A673 (cell line): ENCODE measurements at regions not wholly inside any gene's neighbourhood (a gene's known extent, or its start where the extent isn't known, plus 50 kb on each side); places are given as distances from the start of the nearest gene placed in this dataset.

ENCODE experiments used
- BruUV-seq: library from RNA; stranded (reverse); fragments of 400-500 nt; replicated peaks from 2 replicates; lab custom pipeline; 2021; lab: Mats Ljungman, UMichigan
- CTCF ChIA-PET: fragments of 300-600 bp; sonication (Branson Sonifier 250); formaldehyde crosslinking; loops from one replicate; lab custom pipeline; 2022; ENCODE audit warnings: antibody characterized with exemption; lab: Charles Lee
- POLR2A ChIA-PET: fragments of 300-600 bp; sonication (Branson Sonifier 250); formaldehyde crosslinking; loops from one replicate; lab custom pipeline; 2022; ENCODE audit warnings: antibody characterized with exemption; ENCODE audit not compliant: low non-redundant PET; lab: Charles Lee
- DNase-seq: peaks from one replicate; pipeline ENCODE4 v3.0.0-alpha.2; 2015; ENCODE audit warnings: low spot score
- H3K27ac ChIP-seq: fragments of 200-600 bp; sonication (generic); 2 replicates; pipeline ENCODE4 v1.5.1; 2016; ENCODE audit warnings: mixed run types, low read depth, mild to moderate bottlenecking, mixed read lengths, antibody characterized with exemption, low read length; ENCODE audit not compliant: poor library complexity, severe bottlenecking
- H3K27me3 ChIP-seq: fragments of 200-600 bp; sonication (generic); replicated peaks from 2 replicates; pipeline ENCODE4 v1.6.1; 2017; ENCODE audit warnings: mixed run types, low read depth, mild to moderate bottlenecking, mixed read lengths, antibody characterized with exemption, low read length; ENCODE audit not compliant: insufficient read depth, poor library complexity
- H3K36me3 ChIP-seq: fragments of 200-600 bp; sonication (generic); 2 replicates; pipeline ENCODE4 v1.6.1; 2016; ENCODE audit warnings: mixed run types, mild to moderate bottlenecking, mixed read lengths, antibody characterized with exemption, low read length; ENCODE audit not compliant: insufficient read depth, poor library complexity, severe bottlenecking
- H3K4me1 ChIP-seq: fragments of 200-600 bp; sonication (generic); 2 replicates; pipeline ENCODE4 v1.6.1; 2017; ENCODE audit warnings: mixed run types, mild to moderate bottlenecking, mixed read lengths, antibody characterized with exemption, low read length; ENCODE audit not compliant: insufficient read depth, poor library complexity, severe bottlenecking
- H3K4me3 ChIP-seq: fragments of 200-600 bp; sonication (generic); 2 replicates; pipeline ENCODE4 v1.5.1; 2016; ENCODE audit warnings: low read depth, mixed run types, mild to moderate bottlenecking, mixed read lengths, low read length; ENCODE audit not compliant: poor library complexity, severe bottlenecking
- H3K9me3 ChIP-seq: fragments of 200-600 bp; sonication (generic); 2 replicates; pipeline ENCODE4 v1.6.1; 2016; ENCODE audit warnings: mixed run types, low read depth, mild to moderate bottlenecking, mixed read lengths, antibody characterized with exemption, low read length; ENCODE audit not compliant: poor library complexity, severe bottlenecking
- CTCF ChIP-seq: fragments of 300-800, 200-600 bp; sonication (generic); conservative IDR thresholded peaks from 2 replicates; pipeline ENCODE4 v1.5.1; 2017; ENCODE audit warnings: low read depth, mild to moderate bottlenecking, antibody characterized with exemption, low read length, moderate library complexity, mixed read lengths
- EZH2 ChIP-seq: fragments of 200-600 bp; sonication (generic); IDR thresholded peaks from 2 replicates; pipeline ENCODE4 v1.6.1; 2017; ENCODE audit warnings: borderline replicate concordance, low read depth, mild to moderate bottlenecking, mixed read lengths, antibody characterized with exemption, low read length; ENCODE audit not compliant: poor library complexity, severe bottlenecking
- intact Hi-C: fragments of 100-400 bp; cut with micrococcal nuclease; formaldehyde crosslinking; loops from one replicate; pipeline ENCODE4 v1.10.0; 2022; ENCODE audit not compliant: unreplicated experiment

- CTCF ChIA-PET, result no interaction called here
- Histone ChIP-seq H3K4me1 (no peaks in the 10 kb centered on the region), H3K36me3 (no peaks in the 10 kb centered on the region), H3K27ac (no peak overlapping the region), H3K9me3 (no peaks in the 10 kb centered on the region), H3K27me3 (no peaks in the 10 kb centered on the region), H3K4me3 (no peak overlapping the region)
- no peak for DNase-seq
- intact Hi-C loops, result no loop called here
- POLR2A ChIA-PET, result no interaction called here
- no TSS peak for BruUV-seq
- TF ChIP-seq CTCF (no peak), EZH2 (no peak)
These were observed 165.1 kb downstream of the GJA1 start for GRCh38 chr6:121600389-121601168.

- H3K4me1 ChIP-seq, result no peaks in the 10 kb centered on the region
- H3K9me3 ChIP-seq, result no peaks in the 10 kb centered on the region
- no peaks in the 10 kb centered on the region for H3K27me3 ChIP-seq
- DNase-seq, result no peak
- no peaks in the 10 kb centered on the region for H3K36me3 ChIP-seq
- H3K4me3 ChIP-seq, result no peak overlapping the region
- BruUV-seq, result no TSS peak
- intact Hi-C loops, result no loop called here
- no peak overlapping the region for H3K27ac ChIP-seq
- POLR2A ChIA-PET, result no interaction called here
- no peak for TF ChIP-seq CTCF
- TF ChIP-seq EZH2, result no peak
- CTCF ChIA-PET, result no interaction called here
These were observed 168.0 kb downstream of the GJA1 start for GRCh38 chr6:121603486-121603885.

GRCh38 chr6:121607721-121608120 lies 172.3 kb downstream of the GJA1 start:
- H3K36me3 ChIP-seq, result no peaks in the 10 kb centered on the region
- no peak overlapping the region for H3K27ac ChIP-seq
- no peaks in the 10 kb centered on the region for H3K9me3 ChIP-seq
- POLR2A ChIA-PET, result no interaction called here
- intact Hi-C loops, result no loop called here
- CTCF ChIA-PET, result no interaction called here
- no TSS peak for BruUV-seq
- DNase-seq, result no peak
- H3K4me3 ChIP-seq, result no peak overlapping the region
- TF ChIP-seq CTCF (no peak), EZH2 (no peak)
- H3K4me1 ChIP-seq, result no peaks in the 10 kb centered on the region
- H3K27me3 ChIP-seq, result no peaks in the 10 kb centered on the region
